ENCODE measurements at regions not wholly inside any gene's neighbourhood (a gene's known extent, or its start where the extent isn't known, plus 50 kb on each side); places are given as distances from the start of the nearest gene placed in this dataset.

GRCh38 chr4:3667258-3667657 lies 98.9 kb upstream of the ADRA2C start:
- no peak overlapping the region for H3K27ac ChIP-seq (ENCODE audit: low read depth, low read length, severe bottlenecking)
- H3K4me1 ChIP-seq (ENCODE audit: control insufficient read depth, insufficient read depth, low read length, poor library complexity, severe bottlenecking) = peaks cover 5% of the 10 kb centered on the region
- WGBS, 2 experiments (ENCODE audit: insufficient coverage in 2 of 2) = 79 to 85% methylated on average over 7 of the region's 7 CpGs
- H3K4me3 ChIP-seq (ENCODE audit: extremely low read depth, insufficient read depth, low read length, poor library complexity, severe bottlenecking) = no peak overlapping the region
- H3K9me3 ChIP-seq (ENCODE audit: control insufficient read depth, low read length) = peaks cover 6% of the 10 kb centered on the region
- H3K36me3 ChIP-seq (ENCODE audit: control insufficient read depth, insufficient read depth, low read length) = no peaks in the 10 kb centered on the region

- H3K36me3 ChIP-seq (ENCODE audit: control insufficient read depth, insufficient read depth, low read length) = no peaks in the 10 kb centered on the region
- H3K9me3 ChIP-seq (ENCODE audit: control insufficient read depth, low read length) = peaks cover 5% of the 10 kb centered on the region
- H3K27ac ChIP-seq (ENCODE audit: low read depth, low read length, severe bottlenecking) = no peak overlapping the region
- 89 to 96% methylated on average over 5 of the region's 6 CpGs for WGBS, 2 experiments (ENCODE audit: insufficient coverage in 2 of 2)
- H3K4me3 ChIP-seq (ENCODE audit: extremely low read depth, insufficient read depth, low read length, poor library complexity, severe bottlenecking) = no peak overlapping the region
- no peaks in the 10 kb centered on the region for H3K4me1 ChIP-seq (ENCODE audit: control insufficient read depth, insufficient read depth, low read length, poor library complexity, severe bottlenecking)
These were observed 99.9 kb upstream of the ADRA2C start for GRCh38 chr4:3666263-3666662.

- 80 to 88% methylated on average over 1 of the region's 1 CpG for WGBS, 2 experiments (ENCODE audit: insufficient coverage in 2 of 2)
- Histone ChIP-seq H3K9me3 (ENCODE audit: control insufficient read depth, low read length) (peaks cover 5% of the 10 kb centered on the region), H3K36me3 (ENCODE audit: control insufficient read depth, insufficient read depth, low read length) (no peaks in the 10 kb centered on the region), H3K4me3 (ENCODE audit: extremely low read depth, insufficient read depth, low read length, poor library complexity, severe bottlenecking) (no peak overlapping the region), H3K27ac (ENCODE audit: low read depth, low read length, severe bottlenecking) (no peak overlapping the region), H3K4me1 (ENCODE audit: control insufficient read depth, insufficient read depth, low read length, poor library complexity, severe bottlenecking) (no peaks in the 10 kb centered on the region)
These were observed 100.8 kb upstream of the ADRA2C start for GRCh38 chr4:3665360-3665891.

- Histone ChIP-seq H3K4me1 (ENCODE audit: control insufficient read depth, insufficient read depth, low read length, poor library complexity, severe bottlenecking) (no peaks in the 10 kb centered on the region), H3K27ac (ENCODE audit: low read depth, low read length, severe bottlenecking) (no peak overlapping the region), H3K36me3 (ENCODE audit: control insufficient read depth, insufficient read depth, low read length) (no peaks in the 10 kb centered on the region), H3K4me3 (ENCODE audit: extremely low read depth, insufficient read depth, low read length, poor library complexity, severe bottlenecking) (no peak overlapping the region), H3K9me3 (ENCODE audit: control insufficient read depth, low read length) (peaks cover 5% of the 10 kb centered on the region)
- WGBS, 2 experiments (ENCODE audit: insufficient coverage in 2 of 2) = 80 to 96% methylated on average over 6 of the region's 6 CpGs
These were observed 102.4 kb upstream of the ADRA2C start for GRCh38 chr4:3663791-3664190.

- no peak overlapping the region for H3K4me3 ChIP-seq (ENCODE audit: extremely low read depth, insufficient read depth, low read length, poor library complexity, severe bottlenecking)
- H3K4me1 ChIP-seq (ENCODE audit: control insufficient read depth, insufficient read depth, low read length, poor library complexity, severe bottlenecking) = peaks cover 4% of the 10 kb centered on the region
- peaks cover 5% of the 10 kb centered on the region for H3K9me3 ChIP-seq (ENCODE audit: control insufficient read depth, low read length)
- WGBS, 2 experiments (ENCODE audit: insufficient coverage in 2 of 2) = 86% methylated on average over 13 to 16 of the region's 16 CpGs
- H3K27ac ChIP-seq (ENCODE audit: low read depth, low read length, severe bottlenecking) = no peak overlapping the region
- no peaks in the 10 kb centered on the region for H3K36me3 ChIP-seq (ENCODE audit: control insufficient read depth, insufficient read depth, low read length)
These were observed 103.7 kb upstream of the ADRA2C start for GRCh38 chr4:3662516-3662915.

GRCh38 chr4:3661989-3662388 lies 104.2 kb upstream of the ADRA2C start:
- H3K27ac ChIP-seq (ENCODE audit: low read depth, low read length, severe bottlenecking) = no peak overlapping the region
- no peak overlapping the region for H3K4me3 ChIP-seq (ENCODE audit: extremely low read depth, insufficient read depth, low read length, poor library complexity, severe bottlenecking)
- H3K36me3 ChIP-seq (ENCODE audit: control insufficient read depth, insufficient read depth, low read length) = no peaks in the 10 kb centered on the region
- WGBS, 2 experiments (ENCODE audit: insufficient coverage in 2 of 2) = 82% methylated on average over 10 to 14 of the region's 14 CpGs
- H3K9me3 ChIP-seq (ENCODE audit: control insufficient read depth, low read length) = no peaks in the 10 kb centered on the region
- H3K4me1 ChIP-seq (ENCODE audit: control insufficient read depth, insufficient read depth, low read length, poor library complexity, severe bottlenecking) = peaks cover 4% of the 10 kb centered on the region

GRCh38 chr4:3660928-3661515 lies 105.2 kb upstream of the ADRA2C start:
- Histone ChIP-seq H3K4me1 (ENCODE audit: control insufficient read depth, insufficient read depth, low read length, poor library complexity, severe bottlenecking) (peaks cover 4% of the 10 kb centered on the region), H3K9me3 (ENCODE audit: control insufficient read depth, low read length) (no peaks in the 10 kb centered on the region), H3K4me3 (ENCODE audit: extremely low read depth, insufficient read depth, low read length, poor library complexity, severe bottlenecking) (no peak overlapping the region), H3K27ac (ENCODE audit: low read depth, low read length, severe bottlenecking) (no peak overlapping the region), H3K36me3 (ENCODE audit: control insufficient read depth, insufficient read depth, low read length) (no peaks in the 10 kb centered on the region)
- WGBS, 2 experiments (ENCODE audit: insufficient coverage in 2 of 2) = 90 to 96% methylated on average over 12 to 13 of the region's 13 CpGs

- WGBS, 2 experiments (ENCODE audit: insufficient coverage in 2 of 2) = 67 to 69% methylated on average over 22 of the region's 23 CpGs
- H3K27ac ChIP-seq (ENCODE audit: low read depth, low read length, severe bottlenecking) = no peak overlapping the region
- H3K4me3 ChIP-seq (ENCODE audit: extremely low read depth, insufficient read depth, low read length, poor library complexity, severe bottlenecking) = no peak overlapping the region
- peaks cover 4% of the 10 kb centered on the region for H3K4me1 ChIP-seq (ENCODE audit: control insufficient read depth, insufficient read depth, low read length, poor library complexity, severe bottlenecking)
- no peaks in the 10 kb centered on the region for H3K9me3 ChIP-seq (ENCODE audit: control insufficient read depth, low read length)
- no peaks in the 10 kb centered on the region for H3K36me3 ChIP-seq (ENCODE audit: control insufficient read depth, insufficient read depth, low read length)
These were observed 105.9 kb upstream of the ADRA2C start for GRCh38 chr4:3660086-3660927.

GRCh38 chr4:3659131-3659530 lies 107.1 kb upstream of the ADRA2C start:
- no peaks in the 10 kb centered on the region for H3K9me3 ChIP-seq (ENCODE audit: control insufficient read depth, low read length)
- no peak overlapping the region for H3K4me3 ChIP-seq (ENCODE audit: extremely low read depth, insufficient read depth, low read length, poor library complexity, severe bottlenecking)
- H3K4me1 ChIP-seq (ENCODE audit: control insufficient read depth, insufficient read depth, low read length, poor library complexity, severe bottlenecking) = peaks cover 4% of the 10 kb centered on the region
- no peak overlapping the region for H3K27ac ChIP-seq (ENCODE audit: low read depth, low read length, severe bottlenecking)
- no peaks in the 10 kb centered on the region for H3K36me3 ChIP-seq (ENCODE audit: control insufficient read depth, insufficient read depth, low read length)
- whole genome bisulfite sequencing, 2 experiments (ENCODE audit: insufficient coverage in 2 of 2) = 88 to 93% methylated on average over 9 of the region's 9 CpGs

GRCh38 chr4:3658530-3658913 lies 107.7 kb upstream of the ADRA2C start:
- Histone ChIP-seq H3K27ac (ENCODE audit: low read depth, low read length, severe bottlenecking) (no peak overlapping the region), H3K4me3 (ENCODE audit: extremely low read depth, insufficient read depth, low read length, poor library complexity, severe bottlenecking) (no peak overlapping the region), H3K4me1 (ENCODE audit: control insufficient read depth, insufficient read depth, low read length, poor library complexity, severe bottlenecking) (peaks cover 4% of the 10 kb centered on the region), H3K9me3 (ENCODE audit: control insufficient read depth, low read length) (no peaks in the 10 kb centered on the region), H3K36me3 (ENCODE audit: control insufficient read depth, insufficient read depth, low read length) (no peaks in the 10 kb centered on the region)
- 82 to 86% methylated on average over 11 to 12 of the region's 12 CpGs for WGBS, 2 experiments (ENCODE audit: insufficient coverage in 2 of 2)

Measured in mesodermal cell (in vitro differentiated cells).